T-helper 1 cell treated with Interleukin-12 subunit alpha and Interleukin-12 subunit beta and Interleukin-4 antibody, amounts not matched to agents 30 ng/mL and 1 ng/mL, for 36 hours (primary cell): ENCODE measurements at regions not wholly inside any gene's neighbourhood (a gene's known extent, or its start where the extent isn't known, plus 50 kb on each side); places are given as distances from the start of the nearest gene placed in this dataset.
"Not testable (repeated sequence)": the region's sequence is repeated elsewhere in the genome, so short reads cannot be mapped to it uniquely, and the experiment has no call there.

Experiments used
- intact Hi-C: fragments of 100-400 bp; cut with micrococcal nuclease; formaldehyde crosslinking; loops from one replicate; pipeline ENCODE4 v1.15.1; 2024

GRCh38 chr7:65797566-65797965 lies 75.3 kb upstream of the VKORC1L1 start:
- intact Hi-C loops: not testable (repeated sequence)

GRCh38 chr7:65798111-65799075 lies 74.5 kb upstream of the VKORC1L1 start:
- intact Hi-C loops: loop anchor here (1.0 kb wide), 1 partner anchor 47 kb away; no protein-coding TSS in a partner anchor

GRCh38 chr7:65800191-65800590 lies 72.7 kb upstream of the VKORC1L1 start:
- intact Hi-C loops: not testable (repeated sequence)

GRCh38 chr7:65800890-65801341 lies 72.0 kb upstream of the VKORC1L1 start:
- intact Hi-C loops: no loop called here

- intact Hi-C loops: no loop called here
Measured at GRCh38 chr7:65804887-65805286, 68.0 kb upstream of the VKORC1L1 start.

- intact Hi-C loops: not testable (repeated sequence)
Measured at GRCh38 chr7:65807067-65807466, 65.8 kb upstream of the VKORC1L1 start.

- intact Hi-C loops: no loop called here
Measured at GRCh38 chr7:65809259-65809981, 63.5 kb upstream of the VKORC1L1 start.

- intact Hi-C loops: no loop called here
Measured at GRCh38 chr7:65809982-65810288, 62.9 kb upstream of the VKORC1L1 start.

- intact Hi-C loops: no loop called here
Measured at GRCh38 chr7:65812281-65812680, 60.6 kb upstream of the VKORC1L1 start.

GRCh38 chr7:65814556-65815167 lies 58.2 kb upstream of the VKORC1L1 start:
- intact Hi-C loops: not testable (repeated sequence)

GRCh38 chr7:65820287-65820950 lies 52.5 kb upstream of the VKORC1L1 start:
- intact Hi-C loops: no loop called here
